Suprapubic skin (tissue), 4 donors: ENCODE measurements at regions not wholly inside any gene's neighbourhood (a gene's known extent, or its start where the extent isn't known, plus 50 kb on each side); places are given as distances from the start of the nearest gene placed in this dataset.

ENCODE experiments used
- DNase-seq, 2 donors: peaks; one replicate each; pipeline ENCODE4 v3.0.0-alpha.2; 2019; ENCODE audit warnings: low spot score in 2 of 2
- H3K27ac ChIP-seq: fragments of 200-600 bp; sonication (generic); one replicate; pipeline ENCODE4 v1.5.1; 2019
- H3K27me3 ChIP-seq: fragments of 200-600 bp; sonication (generic); one replicate; pipeline ENCODE4 v1.5.1; 2019
- H3K36me3 ChIP-seq: fragments of 200-600 bp; sonication (generic); one replicate; pipeline ENCODE4 v1.5.1; 2019
- H3K4me1 ChIP-seq: fragments of 200-600 bp; sonication (generic); one replicate; pipeline ENCODE4 v1.5.1; 2019
- H3K4me3 ChIP-seq: fragments of 200-600 bp; sonication (generic); one replicate; pipeline ENCODE4 v1.5.1; 2019; ENCODE audit warnings: mild to moderate bottlenecking
- H3K9me3 ChIP-seq: fragments of 200-600 bp; sonication (generic); one replicate; pipeline ENCODE4 v1.5.1; 2019
- CTCF ChIP-seq, 2 donors: fragments of 200-600 bp in 1 of 2; fragments of 450-650 bp in 1 of 2; sonication (generic) in 1 of 2; IDR thresholded peaks; one replicate each; pipeline ENCODE4 v1.5.1; 2016 to 2019; ENCODE audit warnings: antibody characterized with exemption in 2 of 2, mild to moderate bottlenecking in 1 of 2, moderate library complexity in 1 of 2
- EP300 ChIP-seq: sonication (generic); formaldehyde crosslinking; IDR thresholded peaks from one replicate; pipeline ENCODE4 v1.6.1; 2017; ENCODE audit warnings: antibody characterized with exemption
- POLR2A ChIP-seq, 2 donors: fragments of 450-650 bp; IDR thresholded peaks; one replicate each; pipeline ENCODE4 v1.6.1; 2017; ENCODE audit warnings: antibody characterized with exemption in 2 of 2, mild to moderate bottlenecking in 2 of 2, moderate library complexity in 2 of 2
- POLR2AphosphoS5 ChIP-seq, 3 donors: sonication (generic); formaldehyde crosslinking; IDR thresholded peaks; one replicate each; pipeline ENCODE4 v1.6.1; 2017; ENCODE audit warnings: antibody characterized with exemption in 3 of 3
- WGBS: methylation state at CpG from one replicate; pipeline ENCODE4 v1.1.5; 2018; 5-methylcytosine and 5-hydroxymethylcytosine counted together

GRCh38 chr20:24782801-24783630 is 166.1 kb upstream of the CST7 start:
- Histone ChIP-seq H3K27me3 (peaks cover 17% of the 10 kb centered on the region), H3K36me3 (no peaks in the 10 kb centered on the region), H3K4me1 (no peaks in the 10 kb centered on the region), H3K27ac (no peak overlapping the region), H3K9me3 (no peaks in the 10 kb centered on the region), H3K4me3 (no peak overlapping the region)
- peak in 1 of 2 donors; percentile 52 for DNase-seq
- TF ChIP-seq CTCF (IDR thresholded peaks at IDR 0.05) = no peak
- TF ChIP-seq POLR2AphosphoS5 (IDR thresholded peaks at IDR 0.05) = no peak
- TF ChIP-seq EP300 = no peak
- TF ChIP-seq POLR2A (IDR thresholded peaks at IDR 0.05) = no peak
- 79% methylated on average over 10 of the region's 12 CpGs for WGBS

DNA sequence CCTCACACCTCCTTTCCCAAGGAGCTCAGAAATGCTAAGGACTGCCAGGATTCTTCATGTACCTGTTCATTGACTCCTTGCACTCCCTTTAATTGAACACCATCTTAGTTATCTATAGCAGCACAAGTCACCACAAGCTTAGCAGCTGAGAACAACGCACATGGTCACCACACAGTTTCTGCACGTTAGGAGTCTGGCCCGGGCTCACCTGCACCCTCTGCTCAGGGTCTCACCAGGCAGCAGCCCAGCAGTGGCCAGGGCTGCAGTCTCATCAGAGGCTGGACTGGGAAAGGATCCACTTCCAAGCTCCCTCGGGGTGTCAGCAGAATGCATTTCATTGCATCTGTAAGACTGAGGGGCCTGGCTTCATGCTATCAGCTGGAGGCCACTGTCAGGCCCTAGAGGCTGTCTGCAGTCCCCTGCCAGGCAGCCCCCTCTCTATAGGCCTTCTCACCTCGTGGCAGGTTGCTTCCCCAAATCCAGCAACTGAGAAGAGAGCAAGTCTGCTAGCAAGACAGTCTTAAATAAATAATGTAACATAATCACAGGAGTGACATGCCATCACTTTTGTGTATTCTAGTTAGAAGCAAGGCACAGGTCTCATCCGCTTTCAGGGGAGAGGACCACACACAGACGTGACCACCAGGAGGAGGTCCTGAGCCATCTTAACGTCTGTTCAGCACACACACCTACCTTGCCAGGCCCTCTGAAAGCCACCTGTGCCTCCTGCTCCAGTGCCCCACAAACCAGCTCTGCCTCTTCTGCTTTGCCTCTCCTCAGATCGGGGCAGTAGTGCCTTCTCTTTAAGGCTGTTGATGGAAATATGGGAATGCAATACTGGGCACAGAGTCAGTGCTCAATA is 165.2 kb upstream of the CST7 start:
- no peak overlapping the region for H3K27ac ChIP-seq
- no peaks in the 10 kb centered on the region for H3K36me3 ChIP-seq
- TF ChIP-seq CTCF (IDR thresholded peaks at IDR 0.05) = no peak
- no peak for TF ChIP-seq EP300
- no peak for TF ChIP-seq POLR2A (IDR thresholded peaks at IDR 0.05)
- TF ChIP-seq POLR2AphosphoS5 (IDR thresholded peaks at IDR 0.05) = no peak
- H3K27me3 ChIP-seq = peaks cover 17% of the 10 kb centered on the region
- no peaks in the 10 kb centered on the region for H3K4me1 ChIP-seq
- peak in 1 of 2 donors; percentile 30 for DNase-seq
- H3K4me3 ChIP-seq = no peak overlapping the region
- WGBS = 79% methylated on average over 7 of the region's 9 CpGs
- H3K9me3 ChIP-seq = no peaks in the 10 kb centered on the region

DNA sequence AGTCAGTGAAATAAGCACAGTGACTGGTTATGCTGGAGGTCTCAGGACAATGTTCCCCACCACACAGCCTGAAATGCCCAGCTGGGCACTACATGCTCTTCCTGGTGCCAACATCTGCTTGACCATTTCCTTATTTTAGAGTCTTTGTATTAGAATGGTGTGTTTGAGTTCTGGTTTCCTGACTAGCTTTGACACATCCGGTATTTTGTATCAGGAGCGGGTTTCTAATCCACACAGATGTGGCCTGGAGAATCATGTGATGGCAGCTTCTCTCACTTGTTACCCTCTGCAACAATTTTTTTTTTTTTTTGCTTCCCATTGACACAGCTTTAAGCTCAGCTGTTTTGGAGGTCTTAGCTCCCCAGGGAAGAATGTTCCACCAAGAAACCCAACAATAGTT is 164.5 kb upstream of the CST7 start:
- no peaks in the 10 kb centered on the region for H3K4me1 ChIP-seq
- H3K9me3 ChIP-seq = no peaks in the 10 kb centered on the region
- no peak overlapping the region for H3K27ac ChIP-seq
- H3K27me3 ChIP-seq = peaks cover 20% of the 10 kb centered on the region
- TF ChIP-seq POLR2AphosphoS5 (IDR thresholded peaks at IDR 0.05) = no peak
- WGBS = 88% methylated on average over 2 of the region's 2 CpGs
- H3K4me3 ChIP-seq = no peak overlapping the region
- H3K36me3 ChIP-seq = no peaks in the 10 kb centered on the region
- DNase-seq = no peak

DNA sequence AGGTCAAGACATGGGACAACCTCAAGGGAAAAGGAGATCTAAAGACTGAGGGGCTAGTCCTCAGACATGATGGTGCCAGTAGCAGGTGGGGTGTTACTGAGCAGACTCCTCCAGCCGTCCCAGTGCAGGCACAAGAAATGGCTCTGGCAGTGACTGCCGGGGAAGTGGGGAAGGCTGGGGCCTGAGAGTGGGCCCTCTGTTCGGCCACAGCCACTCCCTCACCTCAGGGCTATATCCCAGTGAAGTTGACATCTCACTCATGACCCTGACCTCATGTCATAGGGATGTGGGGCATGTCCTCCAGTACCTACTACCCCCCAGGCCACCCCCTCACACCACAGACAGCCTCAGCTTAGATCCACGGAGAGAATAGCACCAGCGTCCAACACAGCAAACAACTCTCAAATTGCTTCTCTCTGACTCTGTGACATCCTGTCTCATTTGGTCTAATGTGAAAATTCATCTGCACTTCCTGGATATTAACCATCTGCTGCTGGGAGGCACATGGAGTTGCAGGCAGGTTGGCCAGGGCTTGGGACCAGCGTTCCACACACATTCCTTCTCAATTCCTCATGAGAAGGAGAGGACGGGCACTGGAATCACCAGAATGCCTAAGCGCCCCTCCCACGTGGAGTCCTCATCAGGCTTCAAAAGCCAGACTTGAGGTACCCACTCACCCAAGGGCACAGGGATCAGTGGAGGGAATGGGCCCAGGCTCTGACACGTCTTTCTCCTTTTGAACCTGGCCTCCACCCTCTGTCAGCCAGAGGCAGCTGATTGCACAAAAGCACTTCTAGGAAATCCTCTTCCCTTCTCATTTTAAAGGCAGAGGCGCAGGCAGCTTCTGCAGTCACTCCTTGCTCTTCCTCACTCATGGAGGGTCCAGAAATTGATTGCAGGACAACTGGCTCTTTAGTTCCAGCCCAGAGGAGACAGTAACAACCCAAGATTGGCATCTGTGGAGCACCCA is 163.6 kb upstream of the CST7 start:
- TF ChIP-seq EP300 (no peak), POLR2AphosphoS5 (IDR thresholded peaks at IDR 0.05) (no peak), CTCF (IDR thresholded peaks at IDR 0.05) (no peak), POLR2A (IDR thresholded peaks at IDR 0.05) (no peak)
- DNase-seq = no peak
- Histone ChIP-seq H3K4me3 (no peak overlapping the region), H3K36me3 (no peaks in the 10 kb centered on the region), H3K4me1 (no peaks in the 10 kb centered on the region), H3K27me3 (peaks cover 19% of the 10 kb centered on the region), H3K27ac (no peak overlapping the region), H3K9me3 (no peaks in the 10 kb centered on the region)
- WGBS = 52% methylated on average over 11 of the region's 11 CpGs

DNA sequence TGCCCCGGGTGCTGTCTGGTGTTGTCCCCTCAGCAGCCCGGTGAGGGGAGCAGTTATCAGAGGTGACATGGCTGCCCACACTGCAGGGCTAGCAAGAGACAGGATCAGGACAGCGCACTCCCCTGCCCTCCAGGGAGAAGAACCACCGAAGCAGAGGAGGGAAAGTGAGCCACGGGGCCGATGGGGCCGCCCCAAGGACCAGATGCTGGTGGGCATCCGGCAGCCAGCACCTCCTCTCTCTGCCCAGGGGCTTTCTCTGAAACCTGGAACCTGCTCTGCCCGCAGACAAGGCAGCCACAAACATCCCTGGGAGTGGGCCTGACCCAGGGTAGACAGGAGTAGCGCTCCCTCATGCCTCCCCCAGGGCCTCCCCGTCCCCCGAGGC is 163.0 kb upstream of the CST7 start:
- no peaks in the 10 kb centered on the region for H3K9me3 ChIP-seq
- H3K27ac ChIP-seq = no peak overlapping the region
- TF ChIP-seq POLR2A (IDR thresholded peaks at IDR 0.05) = no peak
- TF ChIP-seq CTCF (IDR thresholded peaks at IDR 0.05) = no peak
- no peak for TF ChIP-seq EP300
- no peak for TF ChIP-seq POLR2AphosphoS5 (IDR thresholded peaks at IDR 0.05)
- H3K27me3 ChIP-seq = peaks cover 12% of the 10 kb centered on the region
- H3K4me3 ChIP-seq = no peak overlapping the region
- no peaks in the 10 kb centered on the region for H3K4me1 ChIP-seq
- WGBS = 78% methylated on average over 5 of the region's 12 CpGs
- DNase-seq = no peak
- H3K36me3 ChIP-seq = no peaks in the 10 kb centered on the region
